LNCAP (cell line): ENCODE measurements at regions not wholly inside any gene's neighbourhood (a gene's known extent, or its start where the extent isn't known, plus 50 kb on each side); places are given as distances from the start of the nearest gene placed in this dataset.

Experiments used
- CTCF ChIP-seq: fragments of 450-650 bp; IDR thresholded peaks from 2 replicates; pipeline ENCODE4 v1.5.1; 2017; ENCODE audit warnings: mild to moderate bottlenecking

DNA sequence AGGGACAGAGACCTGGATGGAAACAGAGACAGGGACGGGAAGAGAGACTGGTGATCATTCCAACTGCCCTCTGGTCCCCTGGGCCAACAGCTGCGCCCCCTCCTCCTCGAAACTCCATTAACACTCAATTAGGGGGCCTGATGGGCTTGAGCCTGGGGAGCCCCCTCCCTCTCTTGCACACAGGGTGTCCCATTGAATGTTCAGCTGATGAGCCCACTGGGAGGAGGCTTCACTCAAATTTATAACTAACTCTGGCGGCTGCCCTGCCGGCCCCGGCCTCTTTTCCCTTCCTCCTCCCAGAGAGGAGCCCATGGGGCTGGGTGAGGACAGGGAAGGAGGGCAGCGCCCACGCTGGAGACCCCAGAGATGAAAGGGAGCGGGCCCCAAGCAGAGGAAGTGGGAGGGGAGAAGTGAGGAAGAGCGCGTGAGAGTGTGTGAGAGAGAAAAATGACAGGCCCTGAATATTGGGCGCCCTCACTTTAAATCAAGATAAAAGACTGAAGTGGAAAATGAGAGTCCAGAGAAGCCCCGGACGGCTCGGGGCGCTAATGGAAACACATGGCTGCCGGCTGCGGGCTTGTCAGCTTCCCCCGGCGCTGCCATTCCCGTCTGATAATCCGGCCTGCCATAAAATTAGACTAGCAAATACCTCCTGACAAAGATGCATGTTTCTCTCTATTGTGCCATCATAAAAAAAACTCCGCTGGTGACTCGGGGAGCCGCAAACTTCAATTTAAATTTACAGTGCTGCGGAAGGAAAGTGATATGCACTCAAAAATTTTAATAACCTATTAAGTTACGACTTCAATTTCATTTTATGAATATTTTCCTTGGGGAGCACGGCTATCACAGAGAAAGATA, 58.0 kb upstream of the PAX2 start:
- TF ChIP-seq CTCF, result no peak

DNA sequence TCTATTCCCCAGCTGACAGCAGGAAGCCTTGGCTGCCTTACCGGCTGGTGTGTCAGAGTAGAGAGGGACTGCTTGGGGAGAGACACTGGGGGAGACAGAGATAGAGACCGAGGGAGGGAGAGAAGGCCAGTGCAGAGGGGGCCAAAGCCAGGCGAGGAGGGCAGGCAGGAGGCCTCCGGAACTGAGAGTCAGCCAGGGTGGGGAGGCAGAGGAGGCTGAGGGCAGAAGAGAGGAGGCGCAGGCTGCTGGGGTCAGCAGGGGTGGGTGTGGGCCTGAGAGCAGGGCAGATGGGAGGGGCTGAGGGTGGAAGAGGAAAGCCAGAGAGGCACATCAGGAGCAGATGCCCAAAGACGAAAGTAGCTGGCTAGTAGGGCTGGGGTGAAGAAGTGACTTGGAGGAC, 57.2 kb upstream of the PAX2 start:
- no peak for TF ChIP-seq CTCF

DNA sequence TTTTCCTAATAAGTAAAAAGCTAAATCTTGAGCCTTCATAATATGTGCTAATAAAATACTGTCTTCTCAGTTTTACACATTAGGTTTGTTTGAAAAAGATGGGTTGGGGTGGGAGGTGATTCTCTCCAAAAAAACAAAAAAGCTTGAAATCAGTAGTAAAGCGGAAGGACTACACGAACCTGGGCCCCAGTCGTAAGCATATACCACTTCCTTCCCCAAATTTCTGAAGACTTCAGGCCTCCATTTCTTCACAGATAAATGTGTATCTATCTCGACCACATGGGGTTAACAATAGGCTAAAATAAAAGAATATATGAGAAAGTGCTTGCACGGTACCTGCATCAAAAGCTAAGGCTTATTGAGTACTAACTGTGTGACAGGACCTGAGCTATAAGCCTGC, 51.6 kb upstream of the PAX2 start:
- TF ChIP-seq CTCF, result no peak
